Forelimb muscle (tissue), 1 donor: ENCODE measurements at regions not wholly inside any gene's neighbourhood (a gene's known extent, or its start where the extent isn't known, plus 50 kb on each side); places are given as distances from the start of the nearest gene placed in this dataset.

Source experiments
- DNase-seq: peaks from one replicate; pipeline ENCODE4 v3.0.0-alpha.2; 2013; ENCODE audit warnings: low read depth

GRCh38 chr1:219993554-219994433, 52.5 kb downstream of the EPRS1 start:
- no peak for DNase-seq

GRCh38 chr1:219991919-219992318, 54.4 kb downstream of the EPRS1 start:
- DNase-seq: no peak

GRCh38 chr1:219991511-219991810, 54.8 kb downstream of the EPRS1 start:
- DNase-seq: no peak

- peak; percentile 9 for DNase-seq
Observed at GRCh38 chr1:219990782-219991510, 55.4 kb downstream of the EPRS1 start.

GRCh38 chr1:219989766-219990165, 56.5 kb downstream of the EPRS1 start:
- no peak for DNase-seq

- no peak for DNase-seq
Observed at GRCh38 chr1:219988818-219989217, 57.5 kb downstream of the EPRS1 start.

- no peak for DNase-seq
Observed at GRCh38 chr1:219988387-219988786, 57.9 kb downstream of the EPRS1 start.

- DNase-seq: no peak
Observed at GRCh38 chr1:219987325-219987724, 59.0 kb upstream of the SLC30A10 start.

GRCh38 chr1:219985169-219985568, 56.8 kb upstream of the SLC30A10 start:
- no peak for DNase-seq
